Neutrophil (primary cell): ENCODE measurements at regions not wholly inside any gene's neighbourhood (a gene's known extent, or its start where the extent isn't known, plus 50 kb on each side); places are given as distances from the start of the nearest gene placed in this dataset.
"Not testable (repeated sequence)": the region's sequence is repeated elsewhere in the genome, so short reads cannot be mapped to it uniquely, and the experiment has no call there.

Experiments
- H3K27ac ChIP-seq: fragments of 200-600 bp; sonication (generic); 2 replicates; pipeline ENCODE4 v1.5.1; 2016; ENCODE audit warnings: mild to moderate bottlenecking, moderate library complexity
- H3K27me3 ChIP-seq: fragments of 200-600 bp; sonication (generic); 2 replicates; pipeline ENCODE4 v1.6.0; 2016; ENCODE audit warnings: mild to moderate bottlenecking
- H3K36me3 ChIP-seq: fragments of 200-600 bp; sonication (generic); 2 replicates; pipeline ENCODE4 v1.5.1; 2017
- H3K4me1 ChIP-seq, 2 experiments: fragments of 200-600 bp in 1 of 2; sonication (generic) in 1 of 2; 1 replicate in 1 of 2; 2 replicates in 1 of 2; pipeline versions ENCODE4 v1.5.1 to v1.6.1; 2013 to 2016; ENCODE audit warnings: low read depth in 1 of 2, low read length in 1 of 2, mild to moderate bottlenecking in 1 of 2, moderate library complexity in 1 of 2; ENCODE audit not compliant: control insufficient read depth in 1 of 2, insufficient read depth in 1 of 2
- H3K4me3 ChIP-seq, 2 experiments: fragments of 200-600 bp in 1 of 2; sonication (generic) in 1 of 2; 1 replicate in 1 of 2; 2 replicates in 1 of 2; pipeline ENCODE4 v1.5.1; 2013 to 2016; ENCODE audit warnings: low read depth in 1 of 2, low read length in 1 of 2, mild to moderate bottlenecking in 1 of 2, moderate library complexity in 1 of 2
- H3K9me3 ChIP-seq: fragments of 200-600 bp; sonication (generic); 2 replicates; pipeline ENCODE4 v1.5.1; 2016
- TF ChIP-seq, protein P1 (sequence below): fragments of 200-600 bp; sonication (generic); IDR thresholded peaks from 2 replicates; pipeline ENCODE4 v1.5.1; 2016; ENCODE audit warnings: antibody characterized with exemption

DNA sequence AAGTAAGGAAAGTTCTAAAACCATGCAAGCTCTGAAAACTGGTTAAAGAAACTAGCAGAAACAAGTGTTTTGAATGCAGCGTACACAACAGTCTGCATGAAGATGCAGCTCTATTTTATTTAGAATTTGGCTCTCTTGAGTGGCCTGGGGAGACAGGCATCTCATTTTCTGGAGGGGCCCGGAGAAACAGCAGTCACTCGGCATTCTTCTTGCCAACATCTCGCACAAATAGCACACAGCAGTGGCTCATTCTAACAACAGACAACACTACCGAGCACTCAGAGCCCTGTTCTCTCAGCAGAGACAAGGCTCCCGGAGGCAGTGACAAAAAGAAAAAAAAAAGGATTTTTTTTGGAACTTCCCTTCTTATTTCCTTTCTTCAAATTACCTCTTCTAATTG, 108.5 kb upstream of the STMND1 start:
- Histone ChIP-seq H3K9me3 (no peaks in the 10 kb centered on the region), H3K4me1 (no peaks in the 10 kb centered on the region), H3K4me3 (no peak overlapping the region), H3K27me3 (no peaks in the 10 kb centered on the region), H3K27ac (no peak overlapping the region), H3K36me3 (no peaks in the 10 kb centered on the region)
- TF ChIP-seq, protein P1, sequence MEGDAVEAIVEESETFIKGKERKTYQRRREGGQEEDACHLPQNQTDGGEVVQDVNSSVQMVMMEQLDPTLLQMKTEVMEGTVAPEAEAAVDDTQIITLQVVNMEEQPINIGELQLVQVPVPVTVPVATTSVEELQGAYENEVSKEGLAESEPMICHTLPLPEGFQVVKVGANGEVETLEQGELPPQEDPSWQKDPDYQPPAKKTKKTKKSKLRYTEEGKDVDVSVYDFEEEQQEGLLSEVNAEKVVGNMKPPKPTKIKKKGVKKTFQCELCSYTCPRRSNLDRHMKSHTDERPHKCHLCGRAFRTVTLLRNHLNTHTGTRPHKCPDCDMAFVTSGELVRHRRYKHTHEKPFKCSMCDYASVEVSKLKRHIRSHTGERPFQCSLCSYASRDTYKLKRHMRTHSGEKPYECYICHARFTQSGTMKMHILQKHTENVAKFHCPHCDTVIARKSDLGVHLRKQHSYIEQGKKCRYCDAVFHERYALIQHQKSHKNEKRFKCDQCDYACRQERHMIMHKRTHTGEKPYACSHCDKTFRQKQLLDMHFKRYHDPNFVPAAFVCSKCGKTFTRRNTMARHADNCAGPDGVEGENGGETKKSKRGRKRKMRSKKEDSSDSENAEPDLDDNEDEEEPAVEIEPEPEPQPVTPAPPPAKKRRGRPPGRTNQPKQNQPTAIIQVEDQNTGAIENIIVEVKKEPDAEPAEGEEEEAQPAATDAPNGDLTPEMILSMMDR: no peak

DNA sequence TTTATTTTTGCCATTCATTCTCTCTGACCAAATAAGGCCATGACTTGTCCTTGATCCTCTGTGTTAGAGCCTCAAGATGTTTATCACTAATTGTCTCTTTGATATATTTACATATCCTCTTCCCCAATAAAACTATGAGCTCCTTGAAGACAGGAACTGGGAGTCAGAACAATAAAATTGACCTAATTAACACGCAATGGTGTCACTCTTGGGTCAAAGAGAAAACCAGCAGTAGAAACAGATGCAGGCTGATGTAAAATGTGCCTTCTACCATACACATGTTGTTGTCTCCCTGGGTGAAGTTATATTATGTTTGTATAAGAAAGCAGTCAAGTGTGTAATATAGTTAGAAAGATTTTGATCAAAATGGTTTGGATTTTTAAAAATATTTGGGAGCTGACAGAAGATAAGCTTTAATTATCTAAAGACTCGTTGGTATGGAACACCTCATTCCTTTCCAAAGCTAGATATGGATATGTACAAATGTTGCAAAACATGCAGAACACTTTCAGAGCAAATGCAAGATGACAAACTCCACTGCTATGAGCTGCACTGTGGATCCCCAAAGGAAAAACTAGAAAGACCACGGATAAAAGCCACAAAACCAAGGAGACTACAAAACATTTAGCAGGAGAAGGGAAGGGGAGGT, 109.7 kb upstream of the STMND1 start:
- Histone ChIP-seq H3K9me3 (no peaks in the 10 kb centered on the region), H3K36me3 (no peaks in the 10 kb centered on the region), H3K4me3 (no peak overlapping the region), H3K27me3 (no peaks in the 10 kb centered on the region), H3K4me1 (no peaks in the 10 kb centered on the region), H3K27ac (no peak overlapping the region)
- TF ChIP-seq, protein P1: no peak

DNA sequence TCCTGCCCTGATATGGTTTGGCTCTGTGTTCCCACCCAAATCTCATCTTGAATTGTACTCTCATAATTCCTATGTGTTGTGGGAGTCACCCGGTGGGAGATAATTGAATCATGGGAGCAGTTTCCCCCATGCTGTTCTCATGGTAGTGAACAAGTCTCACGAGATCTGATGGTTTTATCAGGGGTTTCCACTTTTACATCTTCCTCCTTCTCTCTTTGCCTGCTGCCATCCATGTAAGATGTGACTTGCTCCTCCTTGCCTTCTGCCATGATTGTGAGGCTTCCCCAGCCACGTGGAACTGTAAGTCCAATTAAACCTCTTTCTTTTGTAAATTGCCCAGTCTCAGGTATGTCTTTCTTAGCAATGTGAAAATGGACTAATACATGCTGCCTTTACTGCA, 111.9 kb upstream of the STMND1 start:
- H3K27ac ChIP-seq, H3K4me3 ChIP-seq, H3K36me3 ChIP-seq, H3K27me3 ChIP-seq, H3K9me3 ChIP-seq, H3K4me1 ChIP-seq: not testable (repeated sequence)

DNA sequence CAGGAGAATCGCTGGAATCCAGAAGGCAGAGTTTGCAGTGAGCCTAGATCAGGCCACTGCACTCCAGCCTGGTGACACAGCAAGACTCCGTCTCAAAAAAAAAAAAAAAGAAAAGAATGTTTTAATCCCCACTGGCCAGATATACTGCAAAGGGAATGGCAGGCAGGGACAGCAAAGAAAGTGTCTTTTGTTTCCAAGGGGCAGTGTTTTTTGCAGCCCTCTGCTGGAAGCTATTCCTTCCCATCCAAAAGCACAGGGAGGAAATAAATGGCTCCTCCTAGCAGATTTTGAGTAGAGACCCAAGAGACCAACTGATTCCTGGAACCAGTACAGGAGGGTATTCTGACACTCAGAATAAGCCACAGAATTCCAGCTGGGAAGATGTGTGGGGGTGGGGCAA, 112.5 kb upstream of the STMND1 start:
- H3K36me3 ChIP-seq: no peaks in the 10 kb centered on the region
- H3K4me3 ChIP-seq: no peak overlapping the region
- H3K27ac ChIP-seq: no peak overlapping the region
- no peaks in the 10 kb centered on the region for H3K9me3 ChIP-seq
- TF ChIP-seq, protein P1: no peak
- peaks cover 5% of the 10 kb centered on the region for H3K27me3 ChIP-seq
- no peaks in the 10 kb centered on the region for H3K4me1 ChIP-seq

DNA sequence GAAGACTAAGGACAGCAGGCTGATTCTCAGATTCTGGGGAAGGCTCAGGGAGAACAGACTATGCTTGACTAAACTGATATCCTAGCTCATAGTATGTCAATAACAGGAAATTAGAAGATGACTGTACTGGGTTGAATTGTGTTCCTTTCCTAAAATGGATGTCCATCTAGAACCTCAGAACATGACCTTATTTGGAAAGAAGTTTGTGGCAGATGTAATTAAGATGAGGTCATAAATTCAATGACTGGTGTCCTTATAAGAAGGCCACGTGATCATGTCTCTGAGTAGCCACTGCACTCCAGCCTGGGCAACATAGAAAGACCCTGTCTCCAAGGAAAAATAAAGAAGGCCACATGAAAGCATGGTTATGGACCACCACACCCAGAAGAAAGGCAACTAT, 113.9 kb upstream of the STMND1 start:
- Histone ChIP-seq H3K36me3 (no peaks in the 10 kb centered on the region), H3K4me3 (no peak overlapping the region), H3K4me1 (no peaks in the 10 kb centered on the region), H3K9me3 (no peaks in the 10 kb centered on the region), H3K27me3 (peaks cover 5% of the 10 kb centered on the region), H3K27ac (no peak overlapping the region)
- TF ChIP-seq, protein P1: no peak

DNA sequence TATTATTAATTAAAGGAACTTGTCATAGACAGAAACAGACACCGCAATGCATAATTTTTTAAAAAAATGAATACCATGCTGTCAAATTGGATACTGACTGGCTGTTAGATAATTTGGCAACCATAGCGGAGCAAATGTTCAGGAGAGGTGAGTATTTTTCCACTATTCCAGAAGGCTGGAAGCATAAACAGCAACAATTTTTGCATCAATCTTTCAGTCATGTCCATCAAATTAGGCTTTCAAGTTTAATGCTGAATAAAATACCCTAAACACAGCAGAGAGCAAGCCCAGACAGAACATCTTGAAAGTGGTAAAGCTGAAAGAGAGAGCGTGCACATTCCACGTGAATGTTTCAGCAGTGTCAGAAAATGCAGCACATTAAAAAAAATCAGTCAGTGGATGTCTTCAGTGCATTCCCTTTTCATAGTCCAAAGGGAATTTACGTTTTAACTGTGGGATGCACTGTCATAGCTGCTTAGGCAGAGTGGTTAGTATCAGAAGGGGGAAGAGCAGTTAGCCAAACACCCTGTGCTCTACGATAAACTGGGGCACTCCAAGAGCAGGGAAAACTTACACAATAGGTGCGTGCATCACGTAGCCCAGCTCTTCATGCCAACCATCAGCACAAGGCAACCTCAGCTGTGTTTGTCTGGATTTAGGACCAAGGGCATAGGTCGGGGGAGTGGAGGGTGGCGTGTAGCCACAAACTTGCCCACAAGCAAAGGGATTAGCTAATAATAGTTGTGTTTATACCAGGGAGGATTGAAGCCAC, 116.2 kb upstream of the STMND1 start:
- Histone ChIP-seq H3K9me3 (no peaks in the 10 kb centered on the region), H3K4me3 (no peak overlapping the region), H3K36me3 (no peaks in the 10 kb centered on the region), H3K4me1 (no peaks in the 10 kb centered on the region), H3K27me3 (peaks cover 5% of the 10 kb centered on the region), H3K27ac (no peak overlapping the region)
- TF ChIP-seq, protein P1: no peak
